ENCODE measurements at regions not wholly inside any gene's neighbourhood (a gene's known extent, or its start where the extent isn't known, plus 50 kb on each side); places are given as distances from the start of the nearest gene placed in this dataset.

DNA sequence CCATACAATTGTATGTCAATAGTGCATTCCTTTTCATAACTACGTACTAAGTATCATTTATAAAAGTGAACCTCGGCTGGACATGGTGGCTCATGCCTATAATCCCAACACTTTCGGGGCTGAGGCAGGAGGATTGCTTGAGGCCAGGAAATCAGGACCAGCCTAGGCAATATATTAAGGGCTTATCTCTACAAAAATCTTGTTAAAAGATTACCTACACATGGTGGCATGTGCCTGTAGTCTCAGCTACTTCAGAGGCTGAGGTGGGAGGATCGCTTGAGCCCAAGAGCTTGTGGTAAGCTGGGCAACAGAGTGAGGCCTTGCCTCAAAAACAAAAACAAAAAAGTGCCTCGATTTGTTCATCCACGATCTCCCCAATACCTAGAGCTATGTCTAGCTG, 449.7 kb upstream of the SULF2 start:
- intact Hi-C loops (cut with micrococcal nuclease) = no loop called here
- ChIA-PET CTCF (ENCODE audit: partially characterized antibody) (interaction anchor here (0.7 kb wide), 1 partner anchor 449 kb away, joined by 3 read pairs; no protein-coding TSS in a partner anchor), POLR2A (ENCODE audit: partially characterized antibody) (no interaction called here)
- Histone ChIP-seq H3K36me3 (ENCODE audit: insufficient read depth, low read length) (no peaks in the 10 kb centered on the region), H3K4me1 (ENCODE audit: insufficient read depth, low read length) (no peaks in the 10 kb centered on the region), H3K27me3 (ENCODE audit: insufficient read depth, low read length) (no peaks in the 10 kb centered on the region), H3K4me3 (ENCODE audit: low read length in 2 of 2) (no peak overlapping the region), H3K9me3 (ENCODE audit: control insufficient read depth in 1 of 2, low read length in 2 of 2) (no peaks in the 10 kb centered on the region), H3K27ac (ENCODE audit: low read depth, low read length) (no peak overlapping the region)
- Mint-ChIP-seq H3K27me3 (peaks cover 5 to 7% of the 10 kb centered on the region in 2 donors), H3K9me3 (peaks cover 2 to 25% (median 6%) of the 10 kb centered on the region in 8 donors), H3K4me3 (no peak overlapping the region), H3K27ac (no peak overlapping the region), H3K36me3 (no peaks in the 10 kb centered on the region), H3K4me1 (no peaks in the 10 kb centered on the region)
- DNase-seq = no peak

- H3K4me3 ChIP-seq (ENCODE audit: low read length in 2 of 2) = no peak overlapping the region
- CTCF ChIA-PET (ENCODE audit: partially characterized antibody) = no interaction called here
- POLR2A ChIA-PET (ENCODE audit: partially characterized antibody) = no interaction called here
- intact Hi-C loops (cut with micrococcal nuclease) = no loop called here
- no peaks in the 10 kb centered on the region for H3K27me3 ChIP-seq (ENCODE audit: insufficient read depth, low read length)
- peaks cover 2 to 12% of the 10 kb centered on the region in 2 donors for H3K27me3 Mint-ChIP-seq
- DNase-seq = no peak
- no peaks in the 10 kb centered on the region for H3K36me3 ChIP-seq (ENCODE audit: insufficient read depth, low read length)
- no peaks in the 10 kb centered on the region for H3K36me3 Mint-ChIP-seq
- no peak overlapping the region for H3K27ac Mint-ChIP-seq
- H3K4me1 Mint-ChIP-seq = no peaks in the 10 kb centered on the region
- no peaks in the 10 kb centered on the region for H3K4me1 ChIP-seq (ENCODE audit: insufficient read depth, low read length)
- peaks cover 2 to 25% (median 12%) of the 10 kb centered on the region in 8 donors for H3K9me3 Mint-ChIP-seq
- no peak overlapping the region for H3K4me3 Mint-ChIP-seq
- no peaks in the 10 kb centered on the region for H3K9me3 ChIP-seq (ENCODE audit: control insufficient read depth in 1 of 2, low read length in 2 of 2)
- H3K27ac ChIP-seq (ENCODE audit: low read depth, low read length) = no peak overlapping the region
Measured at GRCh38 chr20:48231253-48231930, 446.1 kb upstream of the SULF2 start.

DNA sequence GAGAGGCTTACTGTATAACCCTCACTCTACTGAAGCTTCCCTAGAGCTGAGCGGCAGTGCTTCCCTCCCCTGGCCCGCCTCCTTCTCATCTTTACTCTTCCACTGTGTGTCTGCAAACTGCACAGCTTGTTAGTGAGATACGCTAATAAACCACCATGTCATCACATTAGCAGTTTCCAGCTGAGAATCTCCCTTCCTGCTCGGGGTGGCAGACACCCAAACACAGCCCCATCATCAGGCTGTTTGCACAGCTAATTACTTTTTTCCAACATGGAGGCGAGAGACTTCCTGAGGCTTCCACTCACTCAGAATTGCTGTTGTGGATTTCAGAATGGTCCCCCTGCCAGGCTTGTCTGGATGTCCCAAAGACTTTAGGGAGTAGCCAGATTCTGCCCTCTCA, 444.9 kb upstream of the SULF2 start:
- CTCF ChIA-PET (ENCODE audit: partially characterized antibody) = no interaction called here
- Histone ChIP-seq H3K27ac (ENCODE audit: low read depth, low read length) (no peak overlapping the region), H3K4me3 (ENCODE audit: low read length in 2 of 2) (no peak overlapping the region), H3K4me1 (ENCODE audit: insufficient read depth, low read length) (no peaks in the 10 kb centered on the region), H3K9me3 (ENCODE audit: control insufficient read depth in 1 of 2, low read length in 2 of 2) (no peaks in the 10 kb centered on the region), H3K27me3 (ENCODE audit: insufficient read depth, low read length) (no peaks in the 10 kb centered on the region), H3K36me3 (ENCODE audit: insufficient read depth, low read length) (no peaks in the 10 kb centered on the region)
- no peak overlapping the region for H3K4me3 Mint-ChIP-seq
- H3K27ac Mint-ChIP-seq = no peak overlapping the region
- H3K9me3 Mint-ChIP-seq = peaks cover 2 to 25% (median 12%) of the 10 kb centered on the region in 8 donors
- H3K27me3 Mint-ChIP-seq = peaks cover 2 to 14% of the 10 kb centered on the region in 2 donors
- intact Hi-C loops (cut with micrococcal nuclease) = no loop called here
- no peaks in the 10 kb centered on the region for H3K4me1 Mint-ChIP-seq
- DNase-seq = no peak
- no peaks in the 10 kb centered on the region for H3K36me3 Mint-ChIP-seq
- POLR2A ChIA-PET (ENCODE audit: partially characterized antibody) = no interaction called here

DNA sequence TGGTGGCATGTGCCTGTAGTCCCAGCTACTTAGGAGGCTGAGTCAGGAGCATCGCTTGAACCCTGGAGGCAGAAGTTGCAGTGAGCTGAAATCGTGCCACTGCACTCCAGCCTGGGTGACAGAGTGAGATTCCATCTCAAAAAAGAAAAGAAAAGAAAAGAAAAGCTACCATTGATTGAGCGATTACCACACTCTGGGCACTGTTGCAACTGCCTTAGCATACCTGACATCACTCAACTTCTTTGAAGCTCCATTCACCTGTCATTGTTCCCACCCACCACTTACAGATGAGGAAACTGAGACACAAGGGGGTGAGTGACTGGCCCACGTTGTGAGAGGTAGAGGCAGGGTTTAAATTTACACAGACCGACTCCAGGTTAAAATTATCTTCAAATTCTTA, 442.1 kb upstream of the SULF2 start:
- Mint-ChIP-seq H3K4me1 (no peaks in the 10 kb centered on the region), H3K4me3 (no peak overlapping the region), H3K27me3 (peaks cover 4 to 17% of the 10 kb centered on the region in 2 donors), H3K9me3 (peaks cover 0 to 20% (median 10%) of the 10 kb centered on the region in 8 donors), H3K36me3 (no peaks in the 10 kb centered on the region), H3K27ac (no peak overlapping the region)
- DNase-seq = no peak
- Histone ChIP-seq H3K4me3 (ENCODE audit: low read length in 2 of 2) (no peak overlapping the region), H3K36me3 (ENCODE audit: insufficient read depth, low read length) (no peaks in the 10 kb centered on the region), H3K4me1 (ENCODE audit: insufficient read depth, low read length) (no peaks in the 10 kb centered on the region), H3K27ac (ENCODE audit: low read depth, low read length) (no peak overlapping the region), H3K9me3 (ENCODE audit: control insufficient read depth in 1 of 2, low read length in 2 of 2) (no peaks in the 10 kb centered on the region), H3K27me3 (ENCODE audit: insufficient read depth, low read length) (no peaks in the 10 kb centered on the region)
- intact Hi-C loops (cut with micrococcal nuclease) = no loop called here
- POLR2A ChIA-PET (ENCODE audit: partially characterized antibody) = no interaction called here
- CTCF ChIA-PET (ENCODE audit: partially characterized antibody) = no interaction called here

- CTCF ChIA-PET (ENCODE audit: partially characterized antibody) = no interaction called here
- Histone ChIP-seq H3K4me1 (ENCODE audit: insufficient read depth, low read length) (no peaks in the 10 kb centered on the region), H3K27ac (ENCODE audit: low read depth, low read length) (no peak overlapping the region), H3K36me3 (ENCODE audit: insufficient read depth, low read length) (no peaks in the 10 kb centered on the region), H3K27me3 (ENCODE audit: insufficient read depth, low read length) (no peaks in the 10 kb centered on the region), H3K9me3 (ENCODE audit: control insufficient read depth in 1 of 2, low read length in 2 of 2) (no peaks in the 10 kb centered on the region), H3K4me3 (ENCODE audit: low read length in 2 of 2) (no peak overlapping the region)
- Mint-ChIP-seq H3K9me3 (peaks cover 0 to 14% (median 10%) of the 10 kb centered on the region in 8 donors), H3K27ac (no peak overlapping the region), H3K36me3 (no peaks in the 10 kb centered on the region), H3K4me1 (no peaks in the 10 kb centered on the region), H3K27me3 (peaks cover 4 to 17% of the 10 kb centered on the region in 2 donors), H3K4me3 (peak overlapping the region in 1 of 8 donors; percentile 39)
- no peak for DNase-seq
- POLR2A ChIA-PET (ENCODE audit: partially characterized antibody) = no interaction called here
- intact Hi-C loops (cut with micrococcal nuclease) = no loop called here
Measured at GRCh38 chr20:48226642-48227041, 441.4 kb upstream of the SULF2 start.

DNA sequence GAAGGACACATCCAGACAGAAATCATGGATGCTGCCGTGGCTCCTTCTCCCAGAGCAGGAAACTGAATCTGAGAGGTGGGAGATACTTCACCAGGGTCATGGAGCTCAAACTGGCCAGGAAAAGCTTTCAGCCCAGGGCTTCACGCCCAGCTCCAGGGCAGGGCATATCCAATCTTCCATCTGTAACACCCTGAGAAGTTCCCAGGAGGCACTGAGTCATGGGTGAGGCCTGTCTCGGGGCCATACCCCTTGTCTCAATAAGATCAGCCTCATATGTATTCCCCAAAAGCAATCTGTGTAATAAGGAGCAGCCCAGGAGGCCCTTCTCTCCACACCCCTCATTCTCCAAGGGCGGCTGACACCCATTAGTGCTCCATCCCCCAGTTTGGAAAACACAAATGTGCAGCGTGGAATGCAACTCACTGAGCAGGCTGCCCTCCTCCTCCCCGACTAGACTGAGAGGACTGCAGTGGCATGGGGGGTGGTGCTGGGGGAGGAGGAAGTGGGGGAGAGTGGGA, 439.3 kb upstream of the SULF2 start:
- CTCF ChIA-PET (ENCODE audit: partially characterized antibody) = no interaction called here
- Mint-ChIP-seq H3K27me3 (peaks cover 4 to 17% of the 10 kb centered on the region in 2 donors), H3K4me3 (no peak overlapping the region), H3K9me3 (peaks cover 0 to 7% (median 1%) of the 10 kb centered on the region in 8 donors), H3K36me3 (no peaks in the 10 kb centered on the region), H3K27ac (no peak overlapping the region), H3K4me1 (no peaks in the 10 kb centered on the region)
- H3K27ac ChIP-seq (ENCODE audit: low read depth, low read length) = no peak overlapping the region
- DNase-seq = no peak
- H3K4me1 ChIP-seq (ENCODE audit: insufficient read depth, low read length) = no peaks in the 10 kb centered on the region
- POLR2A ChIA-PET (ENCODE audit: partially characterized antibody) = no interaction called here
- no peaks in the 10 kb centered on the region for H3K9me3 ChIP-seq (ENCODE audit: control insufficient read depth in 1 of 2, low read length in 2 of 2)
- no peaks in the 10 kb centered on the region for H3K36me3 ChIP-seq (ENCODE audit: insufficient read depth, low read length)
- no peak overlapping the region for H3K4me3 ChIP-seq (ENCODE audit: low read length in 2 of 2)
- intact Hi-C loops (cut with micrococcal nuclease) = no loop called here
- H3K27me3 ChIP-seq (ENCODE audit: insufficient read depth, low read length) = no peaks in the 10 kb centered on the region

- Histone ChIP-seq H3K27me3 (ENCODE audit: insufficient read depth, low read length) (no peaks in the 10 kb centered on the region), H3K27ac (ENCODE audit: low read depth, low read length) (no peak overlapping the region), H3K9me3 (ENCODE audit: control insufficient read depth in 1 of 2, low read length in 2 of 2) (no peaks in the 10 kb centered on the region), H3K4me3 (ENCODE audit: low read length in 2 of 2) (no peak overlapping the region), H3K36me3 (ENCODE audit: insufficient read depth, low read length) (no peaks in the 10 kb centered on the region), H3K4me1 (ENCODE audit: insufficient read depth, low read length) (no peaks in the 10 kb centered on the region)
- H3K36me3 Mint-ChIP-seq = no peaks in the 10 kb centered on the region
- DNase-seq = no peak
- no peak overlapping the region for H3K27ac Mint-ChIP-seq
- ChIA-PET POLR2A (ENCODE audit: partially characterized antibody) (no interaction called here), CTCF (ENCODE audit: partially characterized antibody) (no interaction called here)
- H3K4me1 Mint-ChIP-seq = no peaks in the 10 kb centered on the region
- peaks cover 5 to 20% of the 10 kb centered on the region in 2 donors for H3K27me3 Mint-ChIP-seq
- no peak overlapping the region for H3K4me3 Mint-ChIP-seq
- peaks cover 0 to 2% (median 0%) of the 10 kb centered on the region in 8 donors for H3K9me3 Mint-ChIP-seq
- intact Hi-C loops (cut with micrococcal nuclease) = no loop called here
Measured at GRCh38 chr20:48223715-48224114, 438.4 kb upstream of the SULF2 start.
